Middle frontal gyrus (tissue), 1 donor: ENCODE measurements at regions not wholly inside any gene's neighbourhood (a gene's known extent, or its start where the extent isn't known, plus 50 kb on each side); places are given as distances from the start of the nearest gene placed in this dataset.

Experiments used
- DNase-seq: peaks from one replicate; pipeline ENCODE4 v3.0.0-alpha.2; 2015; ENCODE audit warnings: low spot score; ENCODE audit errors: extremely low spot score

DNA sequence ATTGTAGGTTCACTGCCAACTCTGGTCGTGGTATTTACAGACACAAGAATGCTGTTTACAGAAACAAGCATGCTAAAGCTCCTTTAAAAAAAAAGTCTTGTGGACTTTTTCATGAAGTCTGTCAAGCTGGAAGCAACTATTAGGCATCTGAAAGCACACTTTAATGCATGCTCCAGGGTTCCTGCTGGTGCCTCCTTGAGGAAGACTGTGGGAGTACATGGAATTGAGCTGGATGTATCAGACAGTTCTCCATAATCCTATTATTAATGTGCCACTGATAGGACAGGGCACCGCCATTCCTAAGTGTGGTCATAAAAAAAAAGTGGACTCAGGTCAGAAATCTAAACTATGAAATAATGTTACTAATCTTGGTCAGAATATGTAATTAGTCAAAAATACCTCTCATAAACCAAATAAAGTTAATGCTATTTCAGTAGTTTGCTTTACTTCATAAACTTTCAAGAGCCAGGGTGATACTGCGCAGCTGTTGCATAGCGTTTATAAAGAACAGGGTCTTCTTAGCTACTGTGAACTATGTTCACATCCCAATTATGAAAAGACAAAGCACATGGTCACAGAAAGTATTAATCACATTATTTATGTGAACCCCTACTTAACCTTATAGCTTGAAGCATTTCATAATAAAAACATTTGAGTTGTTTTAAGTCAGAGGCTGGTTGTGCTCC, 390.8 kb upstream of the PTGER4 start:
- no peak for DNase-seq

DNA sequence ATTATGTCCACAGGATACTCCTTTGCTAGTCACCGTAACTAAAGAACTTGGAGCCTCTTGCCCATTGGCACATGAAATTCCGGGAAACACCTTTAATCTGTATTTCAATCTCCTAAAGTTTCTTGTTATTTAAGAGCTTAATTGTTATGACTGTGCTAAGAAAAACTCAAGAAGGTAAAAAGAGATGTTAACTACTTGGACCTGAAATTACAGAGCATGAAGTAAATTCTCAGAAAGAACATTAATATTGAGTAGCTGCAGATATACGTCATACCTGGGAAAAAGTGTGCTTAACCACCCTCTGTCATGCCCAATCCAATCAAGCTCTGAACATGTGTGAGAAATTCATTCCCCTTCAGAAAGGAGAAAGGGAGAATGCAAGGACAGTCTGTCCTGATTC, 394.9 kb upstream of the PTGER4 start:
- no peak for DNase-seq

DNA sequence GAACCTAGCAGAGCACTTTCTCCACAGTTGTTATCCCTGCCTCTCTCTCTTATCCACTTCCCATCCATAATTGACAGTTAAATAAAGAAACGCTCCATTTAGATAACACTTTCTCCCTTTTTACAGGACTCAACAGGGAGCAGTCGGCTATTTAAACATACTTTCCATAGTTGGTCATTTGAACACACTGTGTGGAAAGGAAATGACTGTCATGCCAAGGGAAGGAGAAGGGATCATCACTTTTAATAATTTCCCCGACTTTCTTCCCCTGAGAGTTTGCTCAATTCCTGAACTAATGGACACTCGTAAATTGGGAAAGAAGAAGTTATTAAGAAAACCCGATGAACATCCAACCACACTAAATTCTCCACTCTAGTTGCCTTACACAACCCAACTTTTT, 400.8 kb upstream of the PTGER4 start:
- no peak for DNase-seq

DNA sequence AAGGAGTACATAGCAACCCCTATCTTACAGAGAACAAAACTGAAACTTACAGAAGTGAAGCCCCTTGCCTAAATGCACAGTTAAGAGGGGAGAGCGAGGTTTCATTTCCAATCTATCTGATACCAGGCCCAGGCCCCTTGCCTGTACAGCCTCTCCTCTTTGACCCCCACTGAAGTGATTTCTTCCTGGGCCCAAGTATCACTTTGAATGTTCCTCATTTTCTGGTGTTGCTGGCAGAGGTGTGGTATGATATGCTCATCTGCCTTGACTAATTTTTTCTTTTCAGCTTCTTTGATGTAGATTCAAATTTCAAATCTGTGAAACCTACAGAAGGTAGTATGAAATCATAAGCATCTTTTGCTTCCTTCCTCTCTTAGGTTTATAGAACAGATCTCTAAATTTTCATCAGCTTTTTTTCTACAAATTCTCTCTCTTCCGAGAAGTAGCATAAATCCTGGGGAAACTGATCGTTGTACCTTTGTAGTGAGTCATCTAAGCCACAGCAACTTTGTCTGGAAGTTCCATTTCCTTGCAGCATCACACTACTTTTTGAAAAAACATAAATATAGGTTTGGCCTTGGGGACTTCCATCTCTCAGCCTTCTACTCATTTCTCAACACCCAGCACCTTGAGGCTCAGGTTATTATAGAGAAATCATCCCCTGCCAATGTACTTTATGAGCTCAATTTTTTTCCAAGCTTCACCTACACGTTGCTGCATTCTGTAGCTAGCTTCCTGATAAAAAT, 402.4 kb upstream of the PTGER4 start:
- no peak for DNase-seq

DNA sequence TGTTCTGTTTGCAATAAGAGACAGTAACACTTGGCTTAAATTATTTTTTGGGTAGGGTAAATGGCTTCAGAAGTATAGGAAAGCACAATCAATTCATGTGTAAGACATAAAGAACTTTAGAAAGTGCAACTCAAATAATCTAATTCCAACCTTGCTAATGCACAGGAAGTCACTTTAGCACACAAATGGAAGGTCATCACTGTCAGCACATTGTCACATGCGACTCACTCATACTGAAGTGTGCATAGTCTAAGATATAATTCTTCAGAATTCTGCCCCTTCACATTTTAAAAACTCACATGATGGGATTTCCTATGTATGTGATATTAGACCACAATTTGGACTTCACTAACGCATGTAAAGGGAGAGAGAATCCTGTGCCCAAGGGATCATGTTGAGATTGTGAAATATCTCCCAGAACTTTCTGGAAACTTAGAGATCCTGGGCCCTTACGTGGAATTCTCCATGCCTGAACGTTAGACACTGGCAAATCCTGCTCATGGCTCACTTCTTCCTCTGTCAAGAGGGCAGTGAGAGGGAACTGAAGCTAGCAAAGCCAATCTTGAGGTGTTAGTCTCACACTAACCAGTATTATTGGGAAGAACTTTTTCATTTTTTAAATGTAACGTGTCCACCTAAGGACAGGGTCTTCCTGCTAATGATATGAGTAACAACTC, 403.2 kb upstream of the PTGER4 start:
- DNase-seq = no peak

DNA sequence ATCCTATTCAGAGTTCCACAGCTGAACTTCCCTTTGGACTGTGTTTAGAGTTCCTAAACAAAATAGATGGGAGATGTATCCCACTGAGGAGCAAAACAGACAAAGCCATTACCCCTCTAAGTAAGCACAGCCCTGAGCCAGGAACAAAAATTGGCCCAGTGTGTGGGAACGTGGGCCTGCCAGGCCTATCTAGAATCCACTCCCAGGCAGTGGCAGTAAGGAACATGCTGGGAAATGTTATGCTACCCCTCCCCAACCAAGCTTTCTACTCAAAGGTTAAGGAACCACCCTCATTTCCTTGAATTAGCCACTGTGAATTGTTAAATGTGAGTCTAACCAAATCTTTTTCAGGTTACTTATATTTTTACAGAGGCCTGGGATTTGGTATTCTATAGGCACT, 405.1 kb upstream of the PTGER4 start:
- DNase-seq = no peak

DNA sequence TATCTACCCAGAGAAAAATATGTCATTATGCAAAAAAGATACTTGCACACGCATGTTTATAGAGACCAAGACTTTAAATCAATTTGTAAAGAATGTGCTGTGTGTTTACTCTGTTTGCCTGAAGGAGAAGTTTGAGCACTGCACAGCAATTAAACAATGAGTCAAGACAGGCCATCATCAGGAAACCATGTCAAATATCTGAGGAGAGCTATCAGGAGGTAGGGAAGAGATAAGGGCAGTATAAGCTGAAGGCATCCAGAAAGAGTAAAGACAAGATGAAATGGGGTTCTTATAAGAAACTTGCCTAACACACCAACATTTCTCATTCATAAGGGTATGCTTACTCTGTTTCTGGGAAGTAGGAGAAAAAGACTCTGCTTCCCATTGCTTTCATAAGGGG, 405.8 kb upstream of the PTGER4 start:
- no peak for DNase-seq

DNA sequence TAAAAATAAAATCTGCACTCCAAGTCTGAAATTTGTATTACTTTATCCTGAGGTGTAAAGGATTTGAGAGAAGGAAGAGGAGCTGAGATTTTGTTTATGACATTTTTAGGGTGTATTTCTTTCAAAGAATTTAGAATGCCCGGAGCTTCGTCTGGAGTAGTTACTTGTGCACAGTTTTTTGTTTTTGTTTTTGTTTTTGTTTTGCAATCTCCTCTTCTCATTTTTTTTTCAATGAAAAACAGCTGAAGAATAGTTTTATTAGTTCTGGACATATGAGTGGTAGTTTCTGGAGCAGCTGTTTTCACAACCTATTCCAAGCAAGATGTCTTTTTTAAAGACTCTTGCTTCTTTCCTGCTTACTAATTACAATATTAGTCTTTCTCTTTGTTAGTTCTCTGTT, 408.2 kb upstream of the PTGER4 start:
- DNase-seq = no peak

DNA sequence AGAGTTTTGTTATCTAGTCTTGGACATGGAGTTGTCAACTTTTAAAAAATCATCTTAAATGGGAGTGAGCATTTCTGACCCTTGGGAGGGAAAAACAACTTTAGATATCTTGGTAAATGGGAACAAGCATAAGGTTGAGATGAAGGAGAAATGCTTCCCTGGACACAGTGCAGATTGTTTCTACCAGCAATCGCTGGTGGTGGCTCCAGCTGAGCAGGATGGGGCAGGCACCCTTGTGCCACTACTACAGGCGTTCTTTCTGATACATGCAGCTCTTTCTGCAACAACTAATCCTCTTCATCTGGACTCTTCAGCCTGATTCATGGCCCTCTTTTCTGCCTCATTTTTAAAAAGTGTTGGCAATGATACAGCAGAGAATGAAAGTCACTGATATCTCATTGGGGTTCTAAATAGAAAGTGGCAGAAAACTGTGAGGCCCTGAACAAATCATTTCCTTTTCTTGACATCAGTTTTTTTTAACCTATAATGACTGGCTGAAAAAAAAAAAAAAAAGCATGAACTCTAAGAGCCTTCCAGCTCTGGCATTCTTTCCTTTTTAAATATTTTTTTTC, 409.4 kb upstream of the PTGER4 start:
- DNase-seq = no peak

DNA sequence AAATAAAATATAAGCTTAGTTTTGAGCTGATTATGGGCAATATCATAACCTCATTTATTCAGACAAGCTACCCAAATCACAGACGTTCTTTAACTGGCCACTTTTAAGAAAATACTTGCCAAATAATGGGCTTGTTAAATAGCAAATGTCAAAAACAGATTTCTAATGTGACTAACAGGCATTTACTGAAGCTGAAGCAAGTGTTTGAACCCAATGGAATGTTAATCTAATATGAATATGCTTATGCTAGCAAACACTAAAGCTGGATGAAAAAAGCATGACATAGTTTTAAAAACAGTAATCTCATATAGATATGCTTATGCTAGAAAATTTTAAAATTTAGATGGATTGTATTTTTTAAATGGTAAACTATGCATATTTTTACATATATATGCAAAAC, 411.6 kb upstream of the PTGER4 start:
- DNase-seq = no peak

DNA sequence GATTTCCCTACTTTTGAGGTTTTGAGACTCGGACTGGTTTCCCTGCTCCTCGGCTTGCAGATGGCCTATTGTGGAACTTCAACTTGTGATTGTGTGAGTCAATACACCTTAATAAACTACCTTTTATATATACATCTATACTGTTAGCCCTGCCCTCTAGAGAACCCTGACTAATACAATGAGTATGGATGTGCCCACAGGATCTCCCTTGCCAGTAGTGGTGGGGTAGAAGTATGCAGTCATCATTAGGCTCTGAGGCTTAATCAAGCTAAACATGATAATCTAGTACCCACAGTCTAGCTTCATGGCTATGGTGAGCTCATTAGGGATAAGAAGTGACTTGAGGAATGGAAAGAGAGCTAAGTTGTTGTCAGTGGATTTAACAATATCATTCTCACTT, 412.8 kb upstream of the PTGER4 start:
- DNase-seq = no peak

DNA sequence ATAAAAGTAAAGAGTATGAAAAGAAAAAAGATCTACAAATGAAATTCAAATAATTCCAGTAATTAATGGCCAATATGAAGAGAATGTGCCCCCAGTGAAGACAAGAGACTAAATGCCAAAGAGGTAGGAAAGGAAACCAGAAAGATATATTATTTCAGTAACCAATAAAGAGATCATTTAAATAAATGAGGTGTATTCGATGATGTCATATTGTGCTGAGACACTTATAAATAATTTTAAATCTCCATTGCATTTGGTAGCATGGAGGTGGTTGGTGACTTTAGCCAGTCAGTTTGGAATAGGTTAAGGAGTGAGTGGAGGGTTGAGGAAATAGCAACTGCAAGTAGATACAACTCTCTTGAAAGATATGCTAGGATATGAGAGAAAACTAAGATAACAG, 417.7 kb upstream of the PTGER4 start:
- no peak for DNase-seq

DNA sequence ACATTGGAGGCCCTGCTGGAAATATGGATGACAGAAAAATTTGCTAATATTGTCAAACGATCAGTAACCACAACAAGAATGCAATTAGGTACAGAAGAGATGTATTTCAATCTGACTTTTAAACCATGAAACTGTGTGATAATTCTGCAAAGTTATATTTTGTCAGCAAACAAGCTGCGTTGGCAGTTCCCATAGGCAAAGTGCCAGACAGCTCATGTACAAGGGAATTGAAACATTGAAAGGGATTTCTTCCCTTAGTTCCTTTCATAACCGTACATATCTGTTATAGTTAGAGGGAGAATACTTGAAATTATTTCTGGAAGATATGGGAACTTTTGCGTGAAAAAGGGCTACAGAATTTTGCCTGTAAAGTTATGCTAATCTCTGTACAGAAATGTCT, 419.4 kb upstream of the PTGER4 start:
- no peak for DNase-seq

DNA sequence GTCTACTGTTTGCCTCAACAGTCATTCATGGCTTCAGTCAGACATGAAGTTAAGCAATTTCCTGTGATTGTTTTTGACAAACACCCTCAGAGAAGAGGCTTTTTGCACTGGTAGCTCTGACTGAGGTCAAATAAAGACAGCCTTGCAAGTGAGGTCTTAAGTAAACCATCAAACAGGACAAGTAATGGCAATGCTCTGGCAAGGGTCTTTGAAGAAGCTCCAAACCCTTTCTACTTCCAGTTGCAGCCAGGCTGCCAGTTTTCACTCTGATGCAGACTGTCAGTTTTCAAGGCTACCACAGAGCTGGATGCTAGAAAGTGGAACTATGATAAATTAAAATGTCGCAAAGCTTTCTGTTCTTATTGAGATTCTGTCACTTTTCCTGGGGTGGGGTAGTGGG, 421.5 kb upstream of the PTGER4 start:
- no peak for DNase-seq

DNA sequence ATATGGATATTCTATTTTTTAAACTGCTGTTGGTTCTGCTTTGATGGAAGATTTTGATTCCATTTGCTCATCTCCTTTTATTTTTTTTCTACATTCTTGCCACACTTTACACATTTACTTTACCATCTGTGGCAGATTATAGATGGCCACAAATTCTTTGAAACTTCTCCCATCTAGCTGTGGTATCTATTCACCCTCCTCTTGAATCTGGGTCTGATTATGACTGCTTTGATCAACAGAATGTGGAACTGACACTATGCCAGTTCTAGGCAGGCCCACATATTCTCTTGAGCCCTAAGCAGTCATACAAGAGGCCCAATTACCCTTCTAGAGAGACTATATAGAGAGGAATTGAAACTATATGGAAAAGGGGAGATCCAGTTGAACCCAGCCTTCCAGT, 439.0 kb upstream of the PTGER4 start:
- no peak for DNase-seq

DNA sequence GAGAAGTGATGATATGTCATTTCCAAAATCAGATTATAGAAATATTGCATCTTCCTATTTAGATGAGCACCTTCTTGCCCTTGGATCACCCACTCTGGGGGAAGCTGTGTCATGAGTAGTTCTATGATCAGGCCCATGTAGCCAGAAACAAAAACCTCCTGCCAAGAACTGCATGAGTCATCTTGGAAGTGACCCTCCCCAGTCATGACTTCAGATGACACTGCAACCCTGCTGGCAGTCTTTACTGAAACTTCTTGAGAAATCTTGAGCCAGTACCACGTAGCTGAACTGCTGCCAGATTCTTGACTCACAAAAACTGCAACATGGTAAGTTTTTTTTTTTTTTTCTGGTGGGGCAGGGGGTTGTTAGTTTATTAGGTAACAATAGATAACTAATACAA, 439.6 kb upstream of the PTGER4 start:
- DNase-seq = no peak

DNA sequence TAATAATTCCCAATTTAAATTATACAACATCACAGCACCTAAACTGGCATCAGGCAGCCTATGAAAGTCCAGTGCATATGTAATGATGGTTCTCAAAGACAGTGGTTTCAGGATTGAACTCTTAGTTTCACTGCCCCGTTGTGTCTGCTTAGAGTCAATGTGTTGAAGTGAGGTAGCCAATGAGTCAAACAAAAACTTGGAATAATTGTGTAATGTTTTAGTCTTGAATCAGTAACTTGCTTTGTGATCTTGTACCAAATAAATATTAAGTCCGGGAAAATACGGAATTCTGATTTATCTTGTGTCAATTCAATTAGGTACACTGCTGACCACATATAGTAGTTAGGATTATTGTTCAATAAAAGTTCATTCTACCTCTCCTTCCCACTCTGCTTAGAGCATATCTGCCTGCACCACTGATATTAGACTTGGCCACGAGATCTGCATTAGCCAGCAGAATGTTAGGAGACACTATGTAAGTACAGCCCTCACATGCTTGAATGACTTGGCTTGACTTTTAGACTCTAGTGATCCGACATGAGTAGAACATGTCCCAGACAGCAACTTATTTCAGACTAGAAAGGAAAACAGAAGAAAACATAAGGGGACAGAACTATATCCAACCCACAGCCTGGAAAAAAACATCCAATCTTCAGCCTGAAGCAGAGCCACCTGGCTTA, 441.5 kb upstream of the PTGER4 start:
- DNase-seq = no peak

DNA sequence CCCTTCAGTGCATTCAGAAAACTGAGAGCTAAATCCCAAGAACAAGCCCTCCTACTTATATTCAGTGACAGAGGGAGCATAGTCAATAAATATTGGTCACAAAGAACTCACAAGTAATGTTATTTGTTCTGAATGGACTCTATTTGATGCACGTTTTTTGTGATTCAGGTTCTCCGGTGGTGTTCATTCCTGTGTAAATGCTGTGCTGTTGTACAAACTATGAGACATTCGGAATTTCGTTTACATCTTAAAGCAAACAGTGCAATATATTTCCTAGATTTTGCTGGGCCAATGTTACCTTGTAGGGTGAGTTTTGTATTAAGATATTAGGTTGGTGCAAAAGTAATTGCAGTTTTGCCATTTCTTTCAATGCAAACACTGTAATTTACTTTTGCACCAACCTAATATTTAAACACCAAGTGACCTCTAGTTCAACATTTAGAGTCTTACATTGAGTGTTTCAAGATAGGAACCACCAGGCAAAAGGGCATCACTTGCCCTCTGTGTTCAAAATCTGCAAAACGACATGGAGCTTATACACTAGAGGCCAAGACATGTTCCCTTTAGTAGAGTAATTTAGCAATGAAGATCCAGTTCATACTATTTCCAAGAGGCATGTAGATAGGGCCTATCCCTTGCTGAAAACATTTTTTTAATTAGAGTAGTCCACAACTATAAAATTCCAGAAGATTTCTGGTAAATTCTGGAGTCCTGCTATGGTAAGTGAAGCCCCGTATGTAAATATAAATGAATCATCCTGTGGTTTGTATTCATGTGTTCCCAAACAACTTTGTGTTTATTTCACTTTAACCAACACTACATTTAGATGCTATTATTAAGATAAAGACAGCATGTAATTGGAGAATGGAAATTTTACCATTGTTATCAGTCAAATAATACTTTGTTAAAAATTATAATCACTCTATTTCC, 444.0 kb upstream of the PTGER4 start:
- no peak for DNase-seq

DNA sequence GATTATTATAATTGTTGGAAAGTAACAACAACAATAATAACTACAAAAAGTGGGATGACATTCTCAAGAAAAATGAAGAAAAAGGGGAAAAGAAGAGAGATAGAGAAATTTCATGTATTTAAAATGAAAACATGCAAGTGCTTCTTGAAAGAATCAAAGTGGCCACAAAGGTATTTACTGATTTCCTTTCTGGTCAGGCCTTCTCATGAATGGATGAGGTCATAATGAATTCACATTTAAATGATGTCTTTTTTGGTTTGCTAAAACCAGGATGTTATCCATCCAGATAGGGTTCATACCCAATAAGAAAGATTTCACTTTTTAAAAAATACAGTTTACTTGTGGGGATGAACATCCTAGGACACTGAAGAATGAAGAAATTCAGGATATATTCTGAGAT, 446.4 kb upstream of the PTGER4 start:
- no peak for DNase-seq

DNA sequence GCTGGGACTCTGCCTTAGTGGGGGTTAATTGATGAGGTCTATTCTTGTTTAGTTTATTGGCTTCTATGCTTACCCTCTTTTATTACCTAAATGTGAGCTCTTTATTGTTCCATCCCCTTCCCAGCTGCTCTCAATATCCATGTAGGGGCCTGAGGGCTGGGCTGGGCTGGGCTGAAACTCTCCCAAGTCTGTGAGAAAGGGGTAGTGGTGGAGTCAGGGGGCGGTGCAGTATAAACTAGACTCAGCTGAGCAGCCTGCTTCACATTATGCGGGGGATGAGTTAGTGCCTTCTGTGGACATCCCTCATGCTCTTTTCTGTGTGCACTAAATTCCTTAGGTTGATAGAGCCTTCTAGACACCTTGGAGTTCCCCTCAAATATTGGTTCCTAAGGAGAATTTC, 451.8 kb upstream of the PTGER4 start:
- DNase-seq = no peak

DNA sequence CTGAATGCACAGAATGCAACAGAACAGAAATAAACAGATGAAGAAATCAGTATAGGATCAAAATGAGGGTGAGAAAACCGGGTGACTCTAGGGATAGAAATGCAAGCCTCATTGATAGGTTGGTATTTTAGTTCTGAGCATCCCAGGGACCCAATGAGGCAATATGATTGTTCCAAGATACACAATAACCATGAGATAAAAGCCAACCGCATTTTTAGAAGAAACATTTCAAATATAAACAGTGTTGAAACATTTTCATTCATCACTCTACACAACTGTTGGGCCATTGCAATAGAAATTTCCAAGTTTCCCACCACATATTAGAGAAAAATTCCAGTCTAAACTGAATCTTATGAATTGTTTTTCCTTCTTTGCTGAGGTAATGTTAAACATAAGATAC, 452.3 kb upstream of the PTGER4 start:
- DNase-seq = no peak
